ENCODE measurements at regions not wholly inside any gene's neighbourhood (a gene's known extent, or its start where the extent isn't known, plus 50 kb on each side); places are given as distances from the start of the nearest gene placed in this dataset.

DNA sequence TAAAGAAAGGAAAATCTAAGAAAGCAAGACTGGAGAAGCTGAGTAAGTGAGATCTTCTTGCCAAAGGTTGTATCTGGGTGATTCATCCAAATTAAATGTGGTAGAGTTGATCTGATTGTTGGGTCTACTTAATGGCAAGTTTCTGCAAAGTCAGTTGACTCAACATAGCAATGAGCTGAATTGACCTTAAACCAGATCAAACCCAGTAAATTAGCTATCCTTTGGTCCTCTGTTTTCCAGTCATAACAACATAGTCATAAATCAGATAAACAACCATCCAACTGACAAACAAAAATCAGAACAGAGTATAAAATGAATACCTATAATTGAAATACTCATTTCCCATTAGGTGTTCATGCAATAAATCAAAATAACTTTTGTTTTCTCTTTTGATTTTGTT lies 142.6 kb upstream of the CFAP20DC start:
- no peak overlapping the region for H3K4me3 ChIP-seq
- H3K27ac ChIP-seq (replicated peaks in 1 of 4) = no peak overlapping the region
- DNase-seq (ENCODE audit: extremely low spot score) = no peak
- H3K27me3 ChIP-seq = no peaks in the 10 kb centered on the region
- intact Hi-C loops (cut with DNase I) = no loop called here
- H3K36me3 ChIP-seq = no peaks in the 10 kb centered on the region
- H3K9me3 ChIP-seq = no peaks in the 10 kb centered on the region
- no peaks in the 10 kb centered on the region for H3K4me1 ChIP-seq
- no peak for TF ChIP-seq POLR2A (IDR thresholded peaks at IDR 0.05; ENCODE audit: low read depth)
- no peak for TF ChIP-seq EP300 (IDR thresholded peaks at IDR 0.05)
- TF ChIP-seq, protein P1, sequence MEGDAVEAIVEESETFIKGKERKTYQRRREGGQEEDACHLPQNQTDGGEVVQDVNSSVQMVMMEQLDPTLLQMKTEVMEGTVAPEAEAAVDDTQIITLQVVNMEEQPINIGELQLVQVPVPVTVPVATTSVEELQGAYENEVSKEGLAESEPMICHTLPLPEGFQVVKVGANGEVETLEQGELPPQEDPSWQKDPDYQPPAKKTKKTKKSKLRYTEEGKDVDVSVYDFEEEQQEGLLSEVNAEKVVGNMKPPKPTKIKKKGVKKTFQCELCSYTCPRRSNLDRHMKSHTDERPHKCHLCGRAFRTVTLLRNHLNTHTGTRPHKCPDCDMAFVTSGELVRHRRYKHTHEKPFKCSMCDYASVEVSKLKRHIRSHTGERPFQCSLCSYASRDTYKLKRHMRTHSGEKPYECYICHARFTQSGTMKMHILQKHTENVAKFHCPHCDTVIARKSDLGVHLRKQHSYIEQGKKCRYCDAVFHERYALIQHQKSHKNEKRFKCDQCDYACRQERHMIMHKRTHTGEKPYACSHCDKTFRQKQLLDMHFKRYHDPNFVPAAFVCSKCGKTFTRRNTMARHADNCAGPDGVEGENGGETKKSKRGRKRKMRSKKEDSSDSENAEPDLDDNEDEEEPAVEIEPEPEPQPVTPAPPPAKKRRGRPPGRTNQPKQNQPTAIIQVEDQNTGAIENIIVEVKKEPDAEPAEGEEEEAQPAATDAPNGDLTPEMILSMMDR (IDR thresholded peaks at IDR 0.05) = no peak

DNA sequence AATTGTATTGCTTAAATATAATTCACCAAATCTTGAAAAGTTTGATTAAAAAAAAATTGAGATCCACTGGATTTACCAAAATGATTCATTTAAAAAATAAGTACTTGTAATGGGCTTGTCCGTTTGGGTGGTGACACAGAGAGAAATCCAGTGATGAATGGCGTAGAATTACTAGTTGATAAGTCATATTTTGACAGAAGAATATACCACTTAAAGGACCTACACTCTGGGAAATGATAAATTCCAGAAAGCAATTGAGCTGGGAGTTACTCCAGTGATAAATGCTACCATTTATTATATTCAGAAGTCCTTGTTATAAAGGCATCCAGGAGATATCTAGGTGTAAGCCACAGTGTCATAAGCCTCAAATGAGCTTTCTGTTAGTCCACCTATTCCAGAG lies 141.8 kb upstream of the CFAP20DC start:
- Histone ChIP-seq H3K9me3 (no peaks in the 10 kb centered on the region), H3K27me3 (no peaks in the 10 kb centered on the region), H3K4me1 (no peaks in the 10 kb centered on the region), H3K36me3 (no peaks in the 10 kb centered on the region), H3K4me3 (no peak overlapping the region), H3K27ac (replicated peaks in 1 of 4) (no peak overlapping the region)
- WGBS = 73% methylated on average over 2 of the region's 2 CpGs
- no peak for DNase-seq (ENCODE audit: extremely low spot score)
- intact Hi-C loops (cut with DNase I) = no loop called here
- TF ChIP-seq EP300 (IDR thresholded peaks at IDR 0.05) (no peak), POLR2AphosphoS5 (IDR thresholded peaks at IDR 0.05) (no peak), POLR2A (IDR thresholded peaks at IDR 0.05; ENCODE audit: low read depth) (no peak)
- TF ChIP-seq, protein P1 (IDR thresholded peaks at IDR 0.05) = no peak

DNA sequence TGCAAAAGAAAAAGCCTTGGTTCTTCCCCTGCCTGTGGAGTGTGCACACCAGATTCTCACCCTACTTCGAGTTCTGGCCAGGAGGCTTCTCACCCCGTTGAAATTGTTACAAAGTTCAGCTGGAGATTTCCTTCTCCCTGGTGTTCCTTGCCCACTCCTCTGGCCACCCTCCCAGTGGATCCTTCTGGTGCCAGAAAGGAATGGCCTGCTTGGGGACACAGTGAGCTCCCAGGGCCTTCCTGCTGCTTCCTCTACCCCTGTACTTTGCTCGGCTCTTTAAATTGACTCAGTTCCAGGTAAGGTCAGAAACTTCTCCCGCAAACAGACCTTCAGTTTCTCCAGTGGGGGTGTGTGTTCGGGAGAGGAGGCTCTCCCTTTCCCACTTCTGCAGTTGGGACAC lies 140.1 kb upstream of the CFAP20DC start:
- TF ChIP-seq, protein P1 (IDR thresholded peaks at IDR 0.05) = no peak
- no peak for TF ChIP-seq POLR2A (IDR thresholded peaks at IDR 0.05; ENCODE audit: low read depth)
- no peak for TF ChIP-seq POLR2AphosphoS5 (IDR thresholded peaks at IDR 0.05)
- TF ChIP-seq EP300 (IDR thresholded peaks at IDR 0.05) = no peak
- no peak overlapping the region for H3K4me3 ChIP-seq
- H3K4me1 ChIP-seq = no peaks in the 10 kb centered on the region
- WGBS = 87% methylated on average over 3 of the region's 5 CpGs
- DNase-seq (ENCODE audit: extremely low spot score) = no peak
- no peaks in the 10 kb centered on the region for H3K9me3 ChIP-seq
- H3K27ac ChIP-seq (replicated peaks in 1 of 4) = no peak overlapping the region
- intact Hi-C loops (cut with DNase I) = no loop called here
- no peaks in the 10 kb centered on the region for H3K36me3 ChIP-seq
- H3K27me3 ChIP-seq = no peaks in the 10 kb centered on the region

DNA sequence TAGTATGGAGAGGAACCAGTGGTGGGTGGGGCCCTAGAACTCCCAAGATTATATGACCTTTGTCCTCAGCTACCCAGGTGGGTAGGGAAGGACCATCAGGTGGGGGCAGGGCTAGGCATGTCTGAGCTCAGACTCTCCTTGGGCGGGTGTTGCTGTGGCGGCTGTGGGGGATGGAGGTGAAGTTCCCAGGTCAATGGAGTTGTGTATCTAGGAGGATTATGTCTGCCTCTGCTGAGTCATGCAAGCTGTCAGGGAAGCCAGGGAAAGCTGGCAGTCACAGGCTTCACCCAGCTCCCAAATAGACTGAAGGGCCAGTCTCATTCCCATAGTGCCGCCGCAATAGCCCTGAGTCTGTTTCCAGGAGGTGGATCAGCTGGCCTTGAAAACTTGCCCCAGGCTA lies 139.7 kb upstream of the CFAP20DC start:
- Histone ChIP-seq H3K9me3 (no peaks in the 10 kb centered on the region), H3K4me1 (no peaks in the 10 kb centered on the region), H3K27me3 (no peaks in the 10 kb centered on the region), H3K4me3 (no peak overlapping the region), H3K27ac (replicated peaks in 1 of 4) (no peak overlapping the region), H3K36me3 (no peaks in the 10 kb centered on the region)
- intact Hi-C loops (cut with DNase I) = no loop called here
- DNase-seq (ENCODE audit: extremely low spot score) = no peak
- no peak for TF ChIP-seq POLR2A (IDR thresholded peaks at IDR 0.05; ENCODE audit: low read depth)
- TF ChIP-seq, protein P1 (IDR thresholded peaks at IDR 0.05) = no peak
- no peak for TF ChIP-seq POLR2AphosphoS5 (IDR thresholded peaks at IDR 0.05)
- no peak for TF ChIP-seq EP300 (IDR thresholded peaks at IDR 0.05)
- 50% methylated on average over 2 of the region's 4 CpGs for WGBS

DNA sequence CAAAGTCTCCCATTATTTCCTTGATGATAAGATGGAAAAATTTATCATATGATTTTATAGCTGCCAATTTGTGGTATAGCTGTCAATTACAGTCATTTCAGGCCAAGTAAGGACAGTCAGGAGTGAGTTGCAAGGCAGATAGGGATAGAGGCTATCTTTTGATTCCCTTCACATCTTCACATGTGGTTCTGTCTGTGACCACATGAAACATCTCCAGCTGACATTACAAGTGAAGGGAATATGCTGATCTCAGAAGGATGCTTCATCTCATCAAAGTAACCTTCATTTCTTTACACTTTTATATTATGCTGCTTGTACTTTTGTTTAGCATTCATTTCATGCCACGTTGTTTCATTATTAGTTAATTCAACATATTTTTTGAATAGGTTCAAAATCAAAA lies 136.9 kb upstream of the CFAP20DC start:
- 84% methylated on average over 1 of the region's 1 CpG for WGBS
- Histone ChIP-seq H3K36me3 (no peaks in the 10 kb centered on the region), H3K4me3 (no peak overlapping the region), H3K4me1 (no peaks in the 10 kb centered on the region), H3K27ac (replicated peaks in 1 of 4) (no peak overlapping the region), H3K9me3 (no peaks in the 10 kb centered on the region), H3K27me3 (no peaks in the 10 kb centered on the region)
- intact Hi-C loops (cut with DNase I) = no loop called here
- no peak for DNase-seq (ENCODE audit: extremely low spot score)
- TF ChIP-seq POLR2AphosphoS5 (IDR thresholded peaks at IDR 0.05) (no peak), POLR2A (IDR thresholded peaks at IDR 0.05; ENCODE audit: low read depth) (no peak), EP300 (IDR thresholded peaks at IDR 0.05) (no peak)
- TF ChIP-seq, protein P1 (IDR thresholded peaks at IDR 0.05) = no peak
